ENCODE measurements at regions not wholly inside any gene's neighbourhood (a gene's known extent, or its start where the extent isn't known, plus 50 kb on each side); places are given as distances from the start of the nearest gene placed in this dataset.

DNA sequence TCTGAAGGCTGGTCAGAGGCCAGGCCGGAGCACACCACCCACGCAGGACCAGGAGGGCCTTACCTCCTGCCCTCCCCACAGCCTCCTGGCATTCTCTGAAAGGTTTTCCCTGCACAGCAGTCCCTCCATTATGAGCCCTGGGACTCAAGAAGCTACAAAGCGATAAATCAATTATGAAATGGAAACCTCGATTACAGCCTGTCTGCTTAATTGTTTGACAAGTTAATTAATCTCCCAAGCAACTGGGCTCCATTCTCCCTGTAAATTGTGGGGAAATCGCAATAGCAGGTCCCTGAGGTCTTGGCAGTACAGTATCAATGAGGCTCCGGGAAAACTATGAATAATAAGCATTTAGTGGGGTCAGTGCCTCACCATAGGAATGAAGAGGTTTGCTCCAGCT lies 683.5 kb downstream of the NTRK3 start:
- DNase-seq (ENCODE audit: low spot score) (no peak), ATAC-seq (ENCODE audit: low FRiP score) (no peak)
- TF ChIP-seq, protein P1, sequence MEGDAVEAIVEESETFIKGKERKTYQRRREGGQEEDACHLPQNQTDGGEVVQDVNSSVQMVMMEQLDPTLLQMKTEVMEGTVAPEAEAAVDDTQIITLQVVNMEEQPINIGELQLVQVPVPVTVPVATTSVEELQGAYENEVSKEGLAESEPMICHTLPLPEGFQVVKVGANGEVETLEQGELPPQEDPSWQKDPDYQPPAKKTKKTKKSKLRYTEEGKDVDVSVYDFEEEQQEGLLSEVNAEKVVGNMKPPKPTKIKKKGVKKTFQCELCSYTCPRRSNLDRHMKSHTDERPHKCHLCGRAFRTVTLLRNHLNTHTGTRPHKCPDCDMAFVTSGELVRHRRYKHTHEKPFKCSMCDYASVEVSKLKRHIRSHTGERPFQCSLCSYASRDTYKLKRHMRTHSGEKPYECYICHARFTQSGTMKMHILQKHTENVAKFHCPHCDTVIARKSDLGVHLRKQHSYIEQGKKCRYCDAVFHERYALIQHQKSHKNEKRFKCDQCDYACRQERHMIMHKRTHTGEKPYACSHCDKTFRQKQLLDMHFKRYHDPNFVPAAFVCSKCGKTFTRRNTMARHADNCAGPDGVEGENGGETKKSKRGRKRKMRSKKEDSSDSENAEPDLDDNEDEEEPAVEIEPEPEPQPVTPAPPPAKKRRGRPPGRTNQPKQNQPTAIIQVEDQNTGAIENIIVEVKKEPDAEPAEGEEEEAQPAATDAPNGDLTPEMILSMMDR (IDR thresholded peaks at IDR 0.05), result no peak

DNA sequence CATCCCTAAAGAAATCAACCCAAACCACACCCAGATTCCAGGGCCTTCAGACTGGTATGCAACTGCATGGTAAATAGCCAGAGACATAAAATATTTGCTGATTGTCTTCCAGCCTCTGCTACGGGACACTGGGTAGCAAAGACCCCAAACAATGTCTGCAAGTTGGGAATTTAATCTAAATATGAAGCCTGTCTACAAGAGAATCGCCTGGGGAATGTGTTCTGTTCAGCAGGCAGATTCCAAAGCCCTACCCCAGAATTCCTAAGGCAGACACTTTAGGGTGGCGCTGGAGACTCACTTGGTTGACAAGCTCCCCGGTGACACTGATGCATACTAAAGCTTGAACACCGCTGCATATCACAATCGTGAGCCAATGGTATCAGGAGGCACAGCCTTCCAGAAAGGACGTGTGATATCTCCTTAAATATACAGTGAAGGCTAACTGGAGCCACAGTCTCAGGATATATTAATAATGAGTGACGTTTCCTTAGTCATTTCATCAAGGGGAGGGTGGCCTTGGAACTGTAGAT lies 684.1 kb downstream of the NTRK3 start:
- TF ChIP-seq, protein P1 (IDR thresholded peaks at IDR 0.05), result no peak
- ATAC-seq (ENCODE audit: low FRiP score), result no peak

DNA sequence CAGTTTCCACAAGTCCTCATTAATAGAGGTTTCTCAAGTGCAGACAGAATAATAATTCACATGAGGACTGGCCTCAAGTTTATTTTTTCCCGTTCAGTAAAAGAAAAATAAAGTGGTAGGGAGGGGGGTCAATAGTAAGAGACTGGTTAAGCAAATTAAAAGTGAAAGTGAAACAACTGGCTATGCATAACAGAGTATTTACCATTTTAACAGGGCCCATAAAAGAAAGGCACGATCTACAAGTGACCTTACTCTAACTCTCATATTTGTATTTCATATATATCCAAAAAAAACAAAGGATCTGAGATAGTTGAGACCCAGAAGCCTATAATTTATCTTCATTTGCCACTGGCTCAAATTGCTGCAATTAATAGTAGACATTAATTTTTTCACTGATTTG lies 686.3 kb downstream of the NTRK3 start:
- TF ChIP-seq, protein P1 (IDR thresholded peaks at IDR 0.05), result no peak
- ATAC-seq (ENCODE audit: low FRiP score) (no peak), DNase-seq (ENCODE audit: low spot score) (no peak)

More for the DNA sequence above, 684.1 kb downstream of the NTRK3 start:
- DNase-seq (ENCODE audit: low spot score), result no peak

DNA sequence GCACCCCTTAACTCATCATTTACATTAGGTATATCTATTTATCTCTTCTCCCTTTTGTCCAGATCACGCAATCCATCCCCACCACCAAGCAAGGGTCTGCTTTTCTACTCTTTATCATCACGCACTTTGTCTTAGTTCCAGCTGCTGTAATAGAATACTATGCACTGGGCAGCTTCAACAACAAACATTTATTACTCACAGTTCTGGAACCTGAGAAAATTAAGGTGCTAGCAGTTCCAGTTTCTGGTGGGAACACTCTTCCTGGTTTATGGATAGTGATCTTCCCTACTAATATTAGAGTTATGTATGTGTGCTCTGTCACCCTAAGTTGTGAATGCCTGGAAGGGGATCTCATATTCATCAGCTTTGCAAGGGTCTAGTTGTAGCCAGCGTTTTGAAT lies 687.0 kb downstream of the NTRK3 start:
- no peak for ATAC-seq (ENCODE audit: low FRiP score)
- no peak for DNase-seq (ENCODE audit: low spot score)
- TF ChIP-seq, protein P1 (IDR thresholded peaks at IDR 0.05), result no peak

DNA sequence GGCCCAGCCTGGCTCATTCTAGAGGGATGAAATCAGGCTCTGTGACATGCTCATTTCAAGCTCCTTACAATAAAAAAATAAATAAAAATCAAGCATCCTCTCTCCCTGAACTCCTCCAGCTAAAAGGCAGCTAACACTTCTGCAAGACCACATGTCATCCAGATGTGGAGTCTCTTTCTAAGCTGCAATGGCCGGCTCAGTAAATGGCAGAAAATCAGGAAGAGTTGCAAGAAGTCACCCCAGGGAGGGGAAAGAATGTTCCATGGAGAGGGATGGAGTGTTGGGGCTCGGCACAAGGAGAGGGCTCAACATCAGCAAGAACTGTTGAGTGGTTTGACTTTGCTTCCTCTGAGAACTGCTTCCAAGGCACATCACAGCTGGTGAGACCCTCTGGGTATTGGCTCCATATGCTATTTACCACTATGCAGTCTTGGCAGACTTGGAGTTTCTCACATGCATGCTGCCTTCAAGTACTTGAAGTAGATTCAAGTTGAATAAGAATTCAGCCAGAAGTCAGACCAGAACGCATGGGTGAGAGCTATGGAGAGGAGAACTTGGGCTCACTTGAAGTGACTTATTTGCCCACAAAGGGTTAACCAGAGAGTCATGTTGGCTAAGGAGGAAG lies 689.0 kb downstream of the NTRK3 start:
- DNase-seq (ENCODE audit: low spot score), result no peak
- TF ChIP-seq, protein P1 (IDR thresholded peaks at IDR 0.05), result no peak
- ATAC-seq (ENCODE audit: low FRiP score), result no peak

DNA sequence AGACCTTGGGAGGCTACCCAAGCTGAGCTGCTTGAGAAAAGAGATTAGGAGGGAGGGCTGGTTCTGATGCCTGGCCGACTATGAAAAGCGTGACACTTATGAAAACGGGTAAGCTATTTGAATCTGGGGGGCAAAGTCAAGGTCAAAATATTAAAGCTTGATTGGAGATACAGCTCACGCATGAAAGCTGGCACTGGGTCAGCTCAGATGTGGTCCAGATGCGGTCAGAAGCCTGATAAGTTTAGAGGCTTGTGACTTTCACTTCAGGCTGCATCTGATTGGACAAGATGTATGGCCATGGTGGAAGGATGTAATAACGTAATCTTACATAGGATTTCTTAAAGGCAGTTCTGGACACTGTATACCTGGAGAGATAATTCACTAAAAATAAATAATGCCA lies 690.3 kb downstream of the NTRK3 start:
- DNase-seq (ENCODE audit: low spot score) (no peak), ATAC-seq (ENCODE audit: low FRiP score) (no peak)
- TF ChIP-seq, protein P1 (IDR thresholded peaks at IDR 0.05), result no peak

DNA sequence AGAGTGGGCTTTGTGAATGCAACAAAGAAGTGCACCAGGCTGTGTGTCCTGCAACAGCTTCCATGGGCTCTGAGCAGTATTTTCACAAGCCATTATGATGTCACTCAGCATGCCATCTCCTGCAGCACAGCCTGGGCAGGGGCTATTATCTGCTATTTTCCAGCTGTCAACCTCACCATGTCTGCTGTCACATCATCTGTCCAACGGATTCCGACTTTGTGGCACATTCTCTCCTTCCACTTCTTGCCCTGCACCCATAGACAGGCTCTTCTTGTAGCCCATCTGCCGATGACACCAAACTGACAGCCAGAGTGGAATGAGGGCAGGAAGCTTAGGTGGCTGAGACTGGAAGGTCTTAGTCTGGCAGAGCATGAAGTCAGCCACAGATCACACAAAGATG lies 691.9 kb downstream of the NTRK3 start:
- ATAC-seq (ENCODE audit: low FRiP score) (no peak), DNase-seq (ENCODE audit: low spot score) (no peak)
- TF ChIP-seq, protein P1 (IDR thresholded peaks at IDR 0.05), result no peak

Measured in omental fat pad (tissue), 3 donors.